ENCODE measurements at regions not wholly inside any gene's neighbourhood (a gene's known extent, or its start where the extent isn't known, plus 50 kb on each side); places are given as distances from the start of the nearest gene placed in this dataset.

DNA sequence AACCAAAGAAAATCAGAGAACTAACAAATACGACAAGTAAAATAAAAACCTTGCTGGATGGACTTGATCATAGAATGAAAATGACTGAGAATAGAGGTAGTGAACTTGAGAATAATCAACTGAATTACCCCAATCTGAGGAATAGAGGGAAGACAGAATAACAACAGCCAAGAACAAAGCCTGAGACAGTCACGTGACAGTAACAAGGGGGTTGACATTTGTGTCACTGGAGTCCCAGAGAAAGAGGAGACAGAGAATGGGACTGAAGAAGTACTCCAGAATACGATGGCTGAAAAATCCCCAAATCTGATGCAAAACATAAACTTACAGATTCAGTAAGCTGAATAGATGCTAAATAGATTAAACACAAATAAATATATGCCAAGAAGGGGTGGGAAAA lies 248.5 kb upstream of the HDAC4 start:
- TF ChIP-seq, protein P1, sequence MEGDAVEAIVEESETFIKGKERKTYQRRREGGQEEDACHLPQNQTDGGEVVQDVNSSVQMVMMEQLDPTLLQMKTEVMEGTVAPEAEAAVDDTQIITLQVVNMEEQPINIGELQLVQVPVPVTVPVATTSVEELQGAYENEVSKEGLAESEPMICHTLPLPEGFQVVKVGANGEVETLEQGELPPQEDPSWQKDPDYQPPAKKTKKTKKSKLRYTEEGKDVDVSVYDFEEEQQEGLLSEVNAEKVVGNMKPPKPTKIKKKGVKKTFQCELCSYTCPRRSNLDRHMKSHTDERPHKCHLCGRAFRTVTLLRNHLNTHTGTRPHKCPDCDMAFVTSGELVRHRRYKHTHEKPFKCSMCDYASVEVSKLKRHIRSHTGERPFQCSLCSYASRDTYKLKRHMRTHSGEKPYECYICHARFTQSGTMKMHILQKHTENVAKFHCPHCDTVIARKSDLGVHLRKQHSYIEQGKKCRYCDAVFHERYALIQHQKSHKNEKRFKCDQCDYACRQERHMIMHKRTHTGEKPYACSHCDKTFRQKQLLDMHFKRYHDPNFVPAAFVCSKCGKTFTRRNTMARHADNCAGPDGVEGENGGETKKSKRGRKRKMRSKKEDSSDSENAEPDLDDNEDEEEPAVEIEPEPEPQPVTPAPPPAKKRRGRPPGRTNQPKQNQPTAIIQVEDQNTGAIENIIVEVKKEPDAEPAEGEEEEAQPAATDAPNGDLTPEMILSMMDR (IDR thresholded peaks at IDR 0.05; ENCODE audit: insufficient read depth, low read length), result no peak
- TF ChIP-seq POLR2AphosphoS5 (IDR thresholded peaks at IDR 0.05; ENCODE audit: low read depth) (no peak), SPI1 (IDR thresholded peaks at IDR 0.05; ENCODE audit: borderline replicate concordance, low read depth) (no peak), GABPA (IDR thresholded peaks at IDR 0.05; ENCODE audit: low read depth) (no peak)
- TF ChIP-seq, protein P2, sequence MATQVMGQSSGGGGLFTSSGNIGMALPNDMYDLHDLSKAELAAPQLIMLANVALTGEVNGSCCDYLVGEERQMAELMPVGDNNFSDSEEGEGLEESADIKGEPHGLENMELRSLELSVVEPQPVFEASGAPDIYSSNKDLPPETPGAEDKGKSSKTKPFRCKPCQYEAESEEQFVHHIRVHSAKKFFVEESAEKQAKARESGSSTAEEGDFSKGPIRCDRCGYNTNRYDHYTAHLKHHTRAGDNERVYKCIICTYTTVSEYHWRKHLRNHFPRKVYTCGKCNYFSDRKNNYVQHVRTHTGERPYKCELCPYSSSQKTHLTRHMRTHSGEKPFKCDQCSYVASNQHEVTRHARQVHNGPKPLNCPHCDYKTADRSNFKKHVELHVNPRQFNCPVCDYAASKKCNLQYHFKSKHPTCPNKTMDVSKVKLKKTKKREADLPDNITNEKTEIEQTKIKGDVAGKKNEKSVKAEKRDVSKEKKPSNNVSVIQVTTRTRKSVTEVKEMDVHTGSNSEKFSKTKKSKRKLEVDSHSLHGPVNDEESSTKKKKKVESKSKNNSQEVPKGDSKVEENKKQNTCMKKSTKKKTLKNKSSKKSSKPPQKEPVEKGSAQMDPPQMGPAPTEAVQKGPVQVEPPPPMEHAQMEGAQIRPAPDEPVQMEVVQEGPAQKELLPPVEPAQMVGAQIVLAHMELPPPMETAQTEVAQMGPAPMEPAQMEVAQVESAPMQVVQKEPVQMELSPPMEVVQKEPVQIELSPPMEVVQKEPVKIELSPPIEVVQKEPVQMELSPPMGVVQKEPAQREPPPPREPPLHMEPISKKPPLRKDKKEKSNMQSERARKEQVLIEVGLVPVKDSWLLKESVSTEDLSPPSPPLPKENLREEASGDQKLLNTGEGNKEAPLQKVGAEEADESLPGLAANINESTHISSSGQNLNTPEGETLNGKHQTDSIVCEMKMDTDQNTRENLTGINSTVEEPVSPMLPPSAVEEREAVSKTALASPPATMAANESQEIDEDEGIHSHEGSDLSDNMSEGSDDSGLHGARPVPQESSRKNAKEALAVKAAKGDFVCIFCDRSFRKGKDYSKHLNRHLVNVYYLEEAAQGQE (IDR thresholded peaks at IDR 0.05; ENCODE audit: insufficient replicate concordance, low read depth), result no peak
